Stimulated activated CD8-positive, alpha-beta memory T cell treated with anti-CD3 and anti-CD28 coated beads, Interleukin-4, amount 100 ng/mL, for 48 hours (primary cell): ENCODE measurements at regions not wholly inside any gene's neighbourhood (a gene's known extent, or its start where the extent isn't known, plus 50 kb on each side); places are given as distances from the start of the nearest gene placed in this dataset.

ENCODE experiments used
- DNase-seq: peaks from one replicate; pipeline ENCODE4 v3.0.0-alpha.2; 2020

DNA sequence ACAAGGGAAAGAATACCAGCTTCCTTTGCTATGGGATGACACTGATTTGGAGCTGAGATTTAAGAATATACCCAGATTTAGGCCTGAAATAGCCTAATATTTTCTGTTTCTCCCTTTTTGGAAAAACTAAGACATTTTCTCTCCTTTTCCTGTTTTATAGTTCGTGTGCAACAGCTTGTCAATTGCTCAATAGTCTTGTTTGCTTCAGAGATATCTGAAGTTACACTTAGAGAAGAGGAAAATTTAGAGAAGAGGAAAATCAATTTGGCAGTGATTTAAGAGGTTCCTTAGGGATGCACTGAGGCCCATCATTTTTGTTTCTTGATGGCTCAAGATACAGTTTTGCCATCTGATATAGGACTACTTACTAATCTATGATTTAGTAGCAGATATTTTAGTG, 398.6 kb downstream of the RFPL4B start:
- no peak for DNase-seq

DNA sequence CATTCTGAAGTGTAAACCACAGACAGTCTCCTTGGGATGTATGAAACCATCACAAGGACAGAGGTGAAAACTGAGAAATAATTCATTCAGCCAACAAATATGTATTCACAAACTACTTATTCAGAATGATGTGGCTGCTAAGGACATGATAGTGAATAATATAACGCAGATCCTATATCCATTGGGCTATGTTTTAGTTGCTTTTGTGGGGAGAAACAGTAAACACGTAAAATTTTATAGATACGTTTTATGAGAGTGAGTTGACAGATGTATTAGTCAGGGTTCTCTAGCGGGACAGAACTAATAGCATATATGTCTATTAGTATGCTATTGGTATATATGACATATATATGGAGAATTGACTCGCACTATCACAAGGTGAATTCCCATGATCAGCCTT, 402.5 kb downstream of the RFPL4B start:
- no peak for DNase-seq

DNA sequence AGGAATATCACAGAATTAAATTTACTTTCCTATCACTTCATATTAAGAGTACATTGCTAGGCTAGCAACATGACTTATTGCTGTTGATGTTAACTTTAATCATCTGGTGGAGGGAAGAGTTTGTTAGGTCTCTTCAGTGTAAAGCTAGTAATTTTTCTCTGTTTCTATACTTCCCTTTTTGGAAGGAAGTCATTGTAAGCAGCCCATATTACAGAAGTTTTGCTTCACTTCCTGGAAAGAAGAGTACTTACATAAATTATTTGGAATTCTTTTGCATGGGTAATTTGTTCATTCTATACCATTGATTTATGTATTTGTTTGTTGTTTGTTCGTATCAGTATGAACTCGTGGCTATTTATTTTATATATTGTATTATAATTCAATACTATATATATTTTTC, 405.2 kb downstream of the RFPL4B start:
- no peak for DNase-seq

DNA sequence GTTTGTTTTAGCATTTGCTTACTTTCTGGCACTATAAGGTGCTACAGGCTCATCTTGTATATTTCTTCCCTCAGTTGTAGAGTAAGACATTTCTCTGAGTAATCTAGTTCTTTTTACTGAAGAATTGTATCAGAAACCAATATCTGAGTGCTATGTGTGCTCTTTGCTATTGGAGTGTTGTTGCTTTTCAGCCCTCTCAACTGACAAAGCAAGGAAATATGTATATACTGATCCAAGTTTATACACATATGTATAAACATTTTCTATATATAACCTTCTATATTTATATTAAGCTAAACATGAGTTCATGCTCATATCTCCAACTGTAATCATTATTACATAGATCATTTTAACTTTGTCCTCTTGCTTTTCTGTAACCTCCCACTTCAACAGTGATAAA, 405.7 kb downstream of the RFPL4B start:
- DNase-seq: no peak

DNA sequence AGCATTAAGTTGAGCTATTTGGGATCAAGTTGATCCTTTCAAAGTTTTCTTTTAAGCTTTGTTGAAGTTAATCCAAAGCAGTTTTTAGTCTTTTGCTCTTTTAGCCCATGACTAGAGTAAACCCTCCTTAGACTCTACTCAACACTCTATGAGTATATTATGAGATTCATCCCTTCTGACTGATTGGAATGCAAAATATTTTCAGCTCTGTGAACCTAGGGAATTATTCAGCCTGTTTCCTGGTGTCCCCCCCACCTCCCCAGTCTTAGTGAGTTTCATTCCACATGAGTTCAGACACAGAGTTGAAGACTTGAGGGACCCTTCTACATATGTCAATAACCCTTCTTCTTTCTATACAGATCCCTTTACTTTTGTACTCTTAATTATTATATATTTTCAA, 413.7 kb downstream of the RFPL4B start:
- DNase-seq: no peak

DNA sequence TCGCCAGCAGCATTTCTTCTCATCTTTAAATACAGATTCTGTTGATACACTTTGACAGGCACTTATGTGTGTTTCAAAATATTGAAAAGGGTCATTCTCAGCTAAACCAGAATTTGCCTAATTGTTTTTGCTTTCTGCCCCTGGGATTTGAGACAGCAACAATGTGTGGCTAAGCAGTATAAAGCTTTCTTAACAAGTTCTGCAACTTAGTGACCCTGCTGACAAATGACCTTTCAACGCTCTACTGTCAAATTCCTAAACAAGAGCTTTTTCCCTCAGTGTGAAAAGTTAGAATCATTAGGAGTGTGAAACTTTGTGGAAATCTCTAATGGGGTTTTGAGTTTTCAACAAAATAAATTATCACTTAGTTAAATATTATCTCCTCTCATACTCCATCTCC, 414.6 kb downstream of the RFPL4B start:
- no peak for DNase-seq

DNA sequence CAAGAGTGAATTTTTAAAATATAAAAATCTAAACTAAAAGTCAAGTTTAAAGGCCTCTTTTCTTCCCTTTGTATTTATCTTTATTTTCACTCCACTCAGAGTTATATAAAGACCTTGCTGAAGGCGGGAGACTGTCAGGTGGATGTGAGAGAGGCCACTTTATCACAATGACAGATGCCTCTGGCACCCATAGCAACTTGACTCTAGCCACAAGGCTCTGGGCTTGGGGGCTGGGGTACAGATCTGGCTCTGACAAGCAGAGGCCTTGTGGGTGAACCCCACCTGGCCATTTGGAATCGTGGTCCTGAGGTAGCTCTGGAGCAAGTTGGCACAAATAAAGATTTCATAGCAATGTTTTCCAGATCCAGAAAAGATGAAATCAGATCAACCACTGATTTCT, 417.2 kb downstream of the RFPL4B start:
- DNase-seq: no peak

DNA sequence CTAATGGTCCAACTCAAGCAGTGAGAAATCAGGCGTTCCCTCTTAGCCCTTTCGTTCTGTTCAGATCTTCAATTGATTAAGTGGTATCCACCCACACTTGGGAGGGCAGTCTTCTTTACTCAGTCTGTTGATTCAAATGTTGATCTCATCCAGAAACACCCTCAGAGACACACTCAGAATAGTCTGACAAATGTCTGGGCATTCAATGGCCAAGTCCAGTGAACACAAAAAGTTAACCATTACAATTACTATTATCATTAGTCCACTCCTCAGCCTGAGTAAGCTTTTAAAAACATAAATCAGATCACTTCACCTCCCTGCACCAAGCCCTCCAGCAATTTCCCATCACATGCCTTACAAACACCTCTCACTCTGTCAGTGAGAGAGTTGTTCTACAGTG, 423.2 kb downstream of the RFPL4B start:
- no peak for DNase-seq

DNA sequence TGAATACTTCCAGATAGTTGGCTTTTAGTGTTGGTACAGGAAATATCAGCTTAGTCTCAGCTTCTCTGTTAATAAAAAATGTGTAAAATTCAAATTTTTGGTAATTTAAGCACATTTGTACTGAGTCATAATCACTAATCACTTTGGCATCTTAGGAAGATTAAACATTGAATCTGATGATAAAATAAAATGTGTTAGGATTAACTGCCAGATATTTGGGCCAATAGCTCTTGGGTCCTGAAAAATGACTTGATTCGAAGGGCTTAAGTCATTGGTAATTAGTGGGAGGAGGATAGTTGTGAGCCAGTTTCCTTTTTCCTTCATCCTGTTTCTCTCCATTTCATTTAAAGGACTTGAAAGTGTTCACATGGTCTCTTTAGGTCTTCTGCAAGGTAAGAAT, 426.1 kb downstream of the RFPL4B start:
- DNase-seq: no peak

DNA sequence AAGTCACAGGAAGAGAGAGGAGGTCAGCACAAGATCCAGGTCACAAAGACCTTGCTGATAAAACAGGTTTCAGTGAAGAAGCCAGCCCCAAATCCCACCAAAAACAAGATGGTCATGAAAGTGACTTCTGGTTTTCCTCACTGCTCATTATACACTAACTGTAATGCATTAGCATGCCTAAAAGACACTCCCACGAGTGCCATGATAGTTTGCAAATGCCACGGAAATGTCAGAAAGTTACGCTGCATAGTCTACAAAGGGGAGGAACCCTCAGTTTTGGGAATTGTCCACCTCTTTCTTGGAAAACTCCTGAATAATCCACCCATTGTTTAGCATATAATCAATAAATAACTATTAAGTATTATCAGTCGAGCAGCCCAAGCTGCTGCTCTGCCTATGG, 427.2 kb downstream of the RFPL4B start:
- no peak for DNase-seq

DNA sequence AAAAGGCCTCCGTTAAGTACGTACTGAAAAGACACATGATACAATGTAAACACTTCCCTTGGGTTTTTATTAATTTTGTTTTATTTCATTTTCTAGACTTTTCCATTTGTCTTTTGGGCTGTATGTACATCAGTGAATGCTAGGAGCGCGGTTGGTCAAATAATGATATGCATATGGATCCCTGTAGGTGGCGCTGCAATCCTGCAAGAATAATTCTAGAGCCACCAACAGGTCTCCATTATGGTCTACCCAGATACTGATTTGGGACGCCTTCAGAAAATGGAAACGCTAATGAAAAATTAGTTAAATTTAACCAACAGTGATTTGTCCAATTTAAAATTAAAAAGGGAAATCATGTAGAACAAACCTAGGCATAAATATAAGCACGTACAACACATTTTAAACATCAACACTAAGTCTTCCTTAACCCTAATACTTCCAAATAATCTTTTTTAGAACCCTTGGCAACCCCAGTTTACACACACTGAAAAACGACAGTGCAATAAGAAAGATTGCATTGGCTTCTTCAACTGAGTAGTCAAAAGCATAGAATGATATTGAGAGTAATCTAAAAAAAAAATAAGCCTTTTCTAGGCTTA, 433.5 kb downstream of the RFPL4B start:
- DNase-seq: peak; percentile 49

DNA sequence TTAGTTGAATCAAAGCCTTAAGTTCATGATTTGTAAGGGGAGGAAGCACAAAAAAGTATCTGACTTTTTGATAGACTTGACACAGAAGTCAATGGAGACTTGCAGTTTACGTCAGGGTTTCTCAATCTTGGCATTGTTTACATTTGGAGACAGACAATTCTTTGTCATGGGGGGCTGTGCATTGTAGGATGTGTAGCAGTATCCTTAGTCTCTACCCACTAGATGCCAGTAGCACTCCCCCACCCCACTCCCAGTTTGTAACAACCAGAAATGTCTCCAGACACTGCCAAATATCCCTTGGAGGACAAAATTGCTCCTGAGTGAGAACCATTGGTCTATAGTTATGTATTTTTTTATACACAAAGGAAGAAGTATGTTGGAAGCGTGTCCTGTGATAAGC, 434.1 kb downstream of the RFPL4B start:
- no peak for DNase-seq

DNA sequence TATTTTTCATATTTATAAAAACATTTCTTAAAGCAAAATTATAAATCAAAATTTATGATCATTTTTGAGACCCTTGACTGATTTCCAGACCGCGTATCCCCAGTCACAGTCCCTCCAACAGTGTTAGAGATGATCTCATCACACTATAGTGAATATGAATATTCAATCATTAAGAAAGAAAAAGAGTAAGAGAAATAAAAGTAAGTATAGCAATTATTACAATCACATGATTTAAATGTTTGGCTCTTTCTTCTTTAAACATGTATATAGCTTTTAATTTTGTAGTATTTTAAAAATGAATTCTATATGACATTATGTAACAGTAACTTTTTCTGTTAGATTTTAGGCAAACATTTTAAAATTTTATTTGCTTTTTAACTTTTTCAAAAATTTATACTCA, 438.3 kb downstream of the RFPL4B start:
- DNase-seq: no peak

DNA sequence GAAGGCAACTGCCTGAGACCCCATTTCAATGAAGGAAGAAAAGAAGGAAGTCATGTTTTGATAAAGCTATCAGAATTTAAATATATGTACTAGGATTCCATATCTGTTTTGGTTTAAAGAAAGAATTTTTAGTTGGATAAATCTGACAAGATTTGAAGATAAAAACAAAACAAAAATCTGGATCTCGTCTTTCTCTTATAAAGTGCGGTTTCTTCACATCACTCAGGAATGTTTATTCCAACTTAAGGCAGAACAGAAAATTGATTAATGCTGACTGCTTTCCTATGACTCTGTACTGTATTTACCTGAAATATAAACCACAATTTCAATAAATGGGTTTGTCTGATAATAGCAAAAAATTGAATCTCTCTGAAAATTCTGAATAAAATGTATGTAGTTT, 439.7 kb downstream of the RFPL4B start:
- no peak for DNase-seq

DNA sequence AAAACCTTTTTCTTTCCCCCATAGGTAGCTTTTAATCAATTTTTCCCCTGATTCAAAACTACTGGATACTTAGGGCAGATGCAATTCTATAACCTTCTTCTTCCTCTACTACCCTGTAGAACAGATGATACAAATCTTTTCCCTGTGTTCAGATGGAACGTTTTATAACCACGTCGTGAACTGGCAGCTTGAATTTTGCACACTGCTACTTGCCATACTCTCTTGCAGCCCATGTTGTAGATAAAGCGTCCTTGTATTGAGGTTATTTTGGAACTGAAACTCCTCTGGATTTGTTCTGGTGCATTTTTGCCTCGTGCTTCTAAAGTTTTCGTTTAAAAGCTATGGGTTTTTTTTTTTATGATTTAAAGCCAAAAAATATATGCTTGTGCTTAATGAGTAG, 440.2 kb downstream of the RFPL4B start:
- no peak for DNase-seq

DNA sequence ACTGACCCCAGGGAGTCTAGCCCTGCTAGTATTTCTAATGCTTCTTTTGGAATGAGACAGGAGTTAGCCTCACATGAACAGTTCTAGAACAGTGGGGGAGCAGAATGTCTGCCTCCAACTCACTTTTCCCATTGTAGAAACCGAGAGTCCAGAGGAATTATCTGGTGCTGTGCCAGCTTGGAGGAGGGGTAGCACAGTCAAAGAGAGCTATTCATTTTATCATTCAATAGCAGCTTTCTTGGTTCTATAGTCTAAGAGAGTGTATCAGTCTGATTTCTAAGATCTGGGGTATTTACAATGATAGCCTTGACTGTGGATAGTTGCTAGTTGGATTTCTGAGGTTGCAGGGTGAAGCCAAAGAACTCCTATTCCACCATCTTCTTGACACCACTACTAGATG, 448.2 kb downstream of the RFPL4B start:
- no peak for DNase-seq

DNA sequence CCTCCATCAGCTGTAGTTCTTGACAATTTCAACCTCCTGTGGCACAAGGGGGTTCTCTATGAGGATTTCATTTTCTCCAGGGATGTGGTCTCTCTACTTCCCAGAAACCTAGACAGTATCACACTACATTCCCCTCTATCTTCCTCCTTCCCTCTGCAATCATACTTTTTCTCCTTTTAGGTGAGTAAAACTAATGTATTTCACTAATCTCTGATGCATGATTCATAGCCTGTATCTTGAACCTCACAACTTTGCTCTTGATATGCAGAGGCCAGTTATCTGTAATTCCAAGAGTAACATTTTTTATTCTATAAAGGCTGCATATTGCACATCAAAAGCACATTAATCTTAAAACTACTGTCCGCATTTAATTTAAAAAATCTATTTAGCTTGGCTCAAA, 449.6 kb downstream of the RFPL4B start:
- no peak for DNase-seq

DNA sequence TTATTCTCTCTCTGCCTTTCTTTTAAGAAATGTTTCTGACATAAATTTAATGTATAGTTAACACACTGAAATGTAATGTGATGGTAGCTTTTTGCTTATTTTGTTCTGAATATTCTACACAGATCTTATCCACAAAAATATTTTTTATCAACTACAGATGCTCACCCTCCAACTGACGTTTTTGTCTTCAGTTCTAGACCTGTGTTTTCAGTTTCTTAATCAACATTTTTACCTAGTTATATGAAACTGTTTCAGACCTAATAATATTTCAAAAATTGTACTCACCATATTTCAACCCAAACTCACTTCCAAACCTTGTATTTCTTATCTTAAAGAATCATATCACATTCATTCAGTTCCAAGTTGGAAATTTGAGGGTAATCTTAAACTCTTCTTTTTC, 452.8 kb downstream of the RFPL4B start:
- DNase-seq: no peak

DNA sequence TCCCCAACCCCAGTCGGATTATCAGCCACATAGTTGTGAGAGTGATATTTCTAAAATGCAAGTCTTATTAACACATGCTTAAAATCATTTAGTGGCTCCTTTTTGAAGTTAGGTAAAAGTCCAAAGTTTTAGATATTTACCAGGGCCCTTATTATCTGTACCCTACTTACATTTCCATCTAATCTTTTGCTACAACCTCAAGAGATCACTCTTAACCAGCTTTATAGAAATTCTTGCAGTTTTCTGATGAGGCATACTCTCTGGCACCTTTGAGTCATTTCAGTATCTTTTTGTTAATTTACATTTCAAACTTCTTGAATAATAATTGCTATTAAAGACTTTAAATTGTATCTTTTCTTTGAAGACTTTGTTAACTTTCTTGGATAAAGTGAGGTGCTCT, 453.3 kb downstream of the RFPL4B start:
- DNase-seq: no peak

DNA sequence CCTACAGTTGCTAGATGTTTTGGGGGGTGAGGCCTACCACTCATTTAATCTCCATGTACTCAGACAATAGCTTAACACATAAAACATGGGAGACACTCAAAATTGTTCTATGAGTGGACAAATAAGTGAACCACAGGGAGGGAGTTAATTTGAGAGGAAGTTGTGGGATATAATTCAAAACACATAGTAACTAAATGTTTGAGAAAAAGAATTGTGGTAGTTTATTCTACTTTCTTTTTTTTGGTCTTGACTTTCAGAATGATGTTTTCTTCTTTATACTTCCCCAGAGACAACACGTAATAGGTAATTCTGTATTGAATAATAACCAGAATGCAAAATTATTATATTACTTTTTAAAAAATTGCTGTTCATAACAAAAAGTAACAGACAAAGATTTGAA, 453.8 kb downstream of the RFPL4B start:
- no peak for DNase-seq

DNA sequence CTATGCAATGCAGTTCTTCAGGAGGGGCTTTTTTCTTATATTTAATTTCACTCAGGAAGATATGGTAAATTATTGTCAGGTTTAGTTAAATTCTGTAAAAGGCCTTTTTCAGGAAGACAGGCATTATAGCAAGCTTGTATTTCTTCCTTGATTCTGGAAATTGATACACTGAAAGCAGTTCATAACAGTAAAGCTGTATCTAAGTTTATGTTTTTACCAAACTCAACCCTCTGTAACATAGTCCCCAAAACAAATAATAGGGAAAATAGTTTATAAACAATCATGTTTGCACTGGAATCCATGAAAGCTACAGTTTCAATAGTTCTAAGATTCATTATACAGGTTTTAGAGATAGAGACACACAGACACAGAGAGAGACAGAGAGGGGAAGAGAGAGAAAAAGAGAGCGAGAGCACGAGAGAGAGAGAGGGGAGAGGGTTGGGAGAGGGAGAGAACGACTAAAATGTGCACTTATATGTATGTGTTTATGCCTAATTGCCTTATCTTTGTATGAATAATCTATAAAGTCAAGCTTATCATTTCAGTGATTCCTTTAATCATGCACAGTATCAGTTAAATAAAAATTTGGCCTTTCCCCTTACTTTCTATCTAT, 454.4 kb downstream of the RFPL4B start:
- no peak for DNase-seq

DNA sequence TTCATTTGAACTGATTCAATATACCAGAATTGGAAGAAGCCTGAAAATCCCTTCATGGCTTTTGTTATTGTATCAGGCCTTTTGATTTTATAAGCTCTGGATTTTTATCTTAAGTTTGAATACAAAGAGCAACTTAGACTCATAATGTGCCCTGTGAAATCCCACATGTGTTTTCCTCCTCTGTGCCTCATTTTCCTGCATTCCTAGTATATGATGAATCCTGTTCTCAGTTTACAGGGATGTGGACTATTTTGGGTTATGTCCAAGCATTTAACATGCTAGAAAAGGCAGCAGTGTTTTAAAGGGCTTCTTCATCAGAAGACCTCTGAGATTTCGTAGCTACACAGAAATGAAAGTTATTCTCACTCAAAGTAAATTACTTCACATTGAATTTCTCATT, 455.0 kb downstream of the RFPL4B start:
- DNase-seq: no peak

DNA sequence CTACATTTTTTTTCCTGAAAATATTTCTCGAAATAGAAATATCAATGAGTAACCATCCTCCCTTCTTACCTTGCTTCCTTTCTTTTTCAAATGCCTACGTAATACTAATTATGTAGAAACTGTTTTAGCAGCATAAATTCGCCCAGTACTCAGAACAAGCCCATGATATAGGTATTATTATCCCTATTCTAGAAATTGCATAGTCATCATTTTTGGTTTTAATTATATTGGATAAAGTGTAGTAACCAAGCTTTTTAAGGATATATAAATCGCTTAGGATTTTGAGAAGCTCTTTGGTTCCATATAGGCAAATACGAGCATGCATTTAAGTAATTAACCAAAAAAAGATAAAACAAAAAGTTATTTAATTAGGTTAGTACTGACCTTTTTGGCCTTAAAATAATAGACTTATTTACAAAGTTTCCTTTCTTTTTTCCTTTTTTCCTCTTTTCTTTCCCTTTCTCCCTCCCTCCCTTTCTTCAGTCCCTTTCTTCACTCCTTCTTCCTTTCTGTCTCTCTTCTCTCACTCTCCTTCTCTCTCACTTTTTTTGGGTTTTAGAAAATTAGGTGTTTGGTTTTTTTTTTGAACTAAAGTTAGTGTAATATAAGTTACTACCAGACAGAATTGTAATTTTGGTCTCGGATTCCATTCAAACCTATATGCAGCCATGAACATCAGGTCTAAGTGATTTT, 457.7 kb downstream of the RFPL4B start:
- DNase-seq: no peak

DNA sequence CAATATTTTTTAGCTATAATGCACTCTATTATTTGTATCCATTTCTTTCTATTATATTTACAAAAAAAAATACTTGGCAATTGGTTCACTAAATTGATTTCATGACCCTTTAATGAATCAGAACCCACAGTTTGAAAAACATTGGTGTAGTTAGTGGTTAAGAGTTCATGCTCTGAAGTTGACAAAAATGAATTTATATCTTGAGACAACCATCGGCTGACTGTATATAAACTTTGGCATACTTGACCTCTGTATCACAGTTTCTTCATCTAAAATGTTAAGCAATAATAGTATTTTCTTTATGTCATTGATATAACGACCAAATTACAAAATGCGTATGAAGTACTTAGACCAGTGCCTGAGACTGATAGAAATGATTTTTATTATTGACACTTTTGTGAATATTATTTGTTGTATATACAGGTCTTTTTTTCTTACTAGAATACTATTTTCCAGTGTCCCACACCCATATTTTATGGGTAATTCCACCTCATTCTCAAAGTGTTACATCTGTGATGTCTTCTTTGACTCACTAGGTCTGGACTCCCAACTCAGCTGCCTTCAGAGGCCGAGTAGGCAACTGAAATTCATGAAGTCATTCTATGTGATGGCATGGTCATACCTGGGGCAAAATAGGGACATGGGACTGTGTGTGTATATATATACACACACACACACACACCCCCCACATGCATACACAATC, 459.2 kb downstream of the RFPL4B start:
- no peak for DNase-seq
